Endodermal cell (in vitro differentiated cells): ENCODE measurements at regions not wholly inside any gene's neighbourhood (a gene's known extent, or its start where the extent isn't known, plus 50 kb on each side); places are given as distances from the start of the nearest gene placed in this dataset.
"Not testable (repeated sequence)": the region's sequence is repeated elsewhere in the genome, so short reads cannot be mapped to it uniquely, and the experiment has no call there.

Source experiments
- DNase-seq: peaks from one replicate; pipeline ENCODE4 v3.0.0-alpha.2; 2017
- H3K27ac ChIP-seq: 2 replicates; pipeline ENCODE4 v1.5.1; 2013; ENCODE audit warnings: mild to moderate bottlenecking, low read depth, low read length, moderate library complexity
- H3K27me3 ChIP-seq: 2 replicates; pipeline ENCODE4 v1.6.1; 2013; ENCODE audit warnings: mild to moderate bottlenecking, low read length, moderate library complexity; ENCODE audit not compliant: insufficient read depth, control insufficient read depth, poor library complexity, severe bottlenecking
- H3K36me3 ChIP-seq: 2 replicates; pipeline ENCODE4 v1.7.0; 2013; ENCODE audit warnings: mild to moderate bottlenecking, low read length, moderate library complexity; ENCODE audit not compliant: control insufficient read depth, insufficient read depth
- H3K4me1 ChIP-seq: one replicate; pipeline ENCODE4 v1.7.0; 2013; ENCODE audit warnings: low read length; ENCODE audit not compliant: control insufficient read depth, insufficient read depth
- H3K4me3 ChIP-seq: 2 replicates; pipeline ENCODE4 v1.5.1; 2013; ENCODE audit warnings: mild to moderate bottlenecking, low read length, moderate library complexity
- H3K9ac ChIP-seq: 2 replicates; pipeline ENCODE4 v1.6.1; 2013; ENCODE audit warnings: mild to moderate bottlenecking, low read length, moderate library complexity; ENCODE audit not compliant: poor library complexity, severe bottlenecking; ENCODE audit errors: extremely low read depth
- H3K9me3 ChIP-seq: 2 replicates; pipeline ENCODE4 v1.6.1; 2013; ENCODE audit warnings: mild to moderate bottlenecking, low read length, moderate library complexity; ENCODE audit not compliant: control insufficient read depth
- H3K27ac Mint-ChIP-seq: 2 replicates; pipeline ENCODE4 v1.8.0; 2020; ENCODE audit warnings: mixed read lengths
- H3K27me3 Mint-ChIP-seq: 2 replicates; pipeline ENCODE4 v1.8.0; 2021; ENCODE audit warnings: mild to moderate bottlenecking, mixed read lengths; ENCODE audit not compliant: insufficient read depth
- H3K36me3 Mint-ChIP-seq: 2 replicates; pipeline ENCODE4 v1.8.0; 2020; ENCODE audit warnings: low read depth, mixed read lengths
- H3K4me1 Mint-ChIP-seq: 2 replicates; pipeline ENCODE4 v1.8.0; 2020; ENCODE audit warnings: mixed read lengths
- H3K4me3 Mint-ChIP-seq: 2 replicates; pipeline ENCODE4 v1.8.0; 2020; ENCODE audit warnings: mild to moderate bottlenecking, moderate library complexity, mixed read lengths
- H3K9me3 Mint-ChIP-seq: 2 replicates; pipeline ENCODE4 v1.8.0; 2020; ENCODE audit warnings: mild to moderate bottlenecking, mixed read lengths
- WGBS, 2 experiments: methylation state at CpG; one replicate each; pipeline versions ENCODE4 v1.1.5 to v1.1.7; 2013; ENCODE audit warnings: missing lambda C conversion rate in 2 of 2, mixed read lengths in 1 of 2; ENCODE audit not compliant: insufficient coverage in 1 of 2, insufficient read length in 1 of 2; 5-methylcytosine and 5-hydroxymethylcytosine counted together
- TF ChIP-seq, protein P1 (sequence below): fragments of 200-600 bp; sonication (generic); conservative IDR thresholded peaks from 2 replicates; pipeline ENCODE4 v1.5.0; 2021; ENCODE audit warnings: antibody characterized with exemption, mild to moderate bottlenecking

DNA sequence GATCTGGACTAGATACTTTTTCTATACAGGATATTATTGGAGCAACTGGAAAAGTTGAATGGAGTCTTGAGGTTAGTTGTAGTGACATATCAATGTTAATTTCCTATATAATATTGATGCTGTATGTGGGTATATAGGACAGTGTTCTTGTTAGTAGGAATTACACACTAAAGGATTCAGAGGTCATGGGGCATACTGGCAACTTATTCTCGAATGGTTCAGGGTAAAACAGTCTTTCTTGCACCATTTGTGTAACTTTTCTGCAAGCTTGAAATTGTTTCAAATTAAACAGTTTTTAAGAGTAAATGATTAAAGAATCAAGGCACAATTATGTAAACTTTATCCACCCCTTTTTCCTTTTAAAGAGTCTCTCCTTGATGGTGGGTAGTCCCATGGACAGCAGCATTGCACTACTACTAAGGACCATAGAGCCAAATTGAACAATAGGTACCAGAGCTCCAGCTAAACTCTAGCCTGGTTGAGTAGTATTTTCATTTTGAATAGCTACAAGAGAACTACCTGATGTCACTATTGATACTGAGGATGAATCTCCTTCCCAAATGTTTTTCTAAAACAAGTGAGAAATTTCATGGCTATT lies 70.1 kb downstream of the DMP1 start:
- TF ChIP-seq, protein P1, sequence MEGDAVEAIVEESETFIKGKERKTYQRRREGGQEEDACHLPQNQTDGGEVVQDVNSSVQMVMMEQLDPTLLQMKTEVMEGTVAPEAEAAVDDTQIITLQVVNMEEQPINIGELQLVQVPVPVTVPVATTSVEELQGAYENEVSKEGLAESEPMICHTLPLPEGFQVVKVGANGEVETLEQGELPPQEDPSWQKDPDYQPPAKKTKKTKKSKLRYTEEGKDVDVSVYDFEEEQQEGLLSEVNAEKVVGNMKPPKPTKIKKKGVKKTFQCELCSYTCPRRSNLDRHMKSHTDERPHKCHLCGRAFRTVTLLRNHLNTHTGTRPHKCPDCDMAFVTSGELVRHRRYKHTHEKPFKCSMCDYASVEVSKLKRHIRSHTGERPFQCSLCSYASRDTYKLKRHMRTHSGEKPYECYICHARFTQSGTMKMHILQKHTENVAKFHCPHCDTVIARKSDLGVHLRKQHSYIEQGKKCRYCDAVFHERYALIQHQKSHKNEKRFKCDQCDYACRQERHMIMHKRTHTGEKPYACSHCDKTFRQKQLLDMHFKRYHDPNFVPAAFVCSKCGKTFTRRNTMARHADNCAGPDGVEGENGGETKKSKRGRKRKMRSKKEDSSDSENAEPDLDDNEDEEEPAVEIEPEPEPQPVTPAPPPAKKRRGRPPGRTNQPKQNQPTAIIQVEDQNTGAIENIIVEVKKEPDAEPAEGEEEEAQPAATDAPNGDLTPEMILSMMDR = no peak
- 86 to 100% methylated on average over 1 of the region's 1 CpG for WGBS, 2 experiments
- H3K36me3 Mint-ChIP-seq = peaks cover 5% of the 10 kb centered on the region
- H3K4me3 ChIP-seq = no peak overlapping the region
- H3K9ac ChIP-seq = no peak overlapping the region
- H3K9me3 Mint-ChIP-seq = peaks cover 20% of the 10 kb centered on the region
- no peak for DNase-seq
- no peaks in the 10 kb centered on the region for H3K4me1 ChIP-seq
- no peaks in the 10 kb centered on the region for H3K27me3 Mint-ChIP-seq
- H3K27me3 ChIP-seq = no peaks in the 10 kb centered on the region
- no peaks in the 10 kb centered on the region for H3K4me1 Mint-ChIP-seq
- peaks cover 13% of the 10 kb centered on the region for H3K9me3 ChIP-seq
- H3K4me3 Mint-ChIP-seq = no peak overlapping the region
- no peak overlapping the region for H3K27ac ChIP-seq
- no peak overlapping the region for H3K27ac Mint-ChIP-seq
- no peaks in the 10 kb centered on the region for H3K36me3 ChIP-seq

DNA sequence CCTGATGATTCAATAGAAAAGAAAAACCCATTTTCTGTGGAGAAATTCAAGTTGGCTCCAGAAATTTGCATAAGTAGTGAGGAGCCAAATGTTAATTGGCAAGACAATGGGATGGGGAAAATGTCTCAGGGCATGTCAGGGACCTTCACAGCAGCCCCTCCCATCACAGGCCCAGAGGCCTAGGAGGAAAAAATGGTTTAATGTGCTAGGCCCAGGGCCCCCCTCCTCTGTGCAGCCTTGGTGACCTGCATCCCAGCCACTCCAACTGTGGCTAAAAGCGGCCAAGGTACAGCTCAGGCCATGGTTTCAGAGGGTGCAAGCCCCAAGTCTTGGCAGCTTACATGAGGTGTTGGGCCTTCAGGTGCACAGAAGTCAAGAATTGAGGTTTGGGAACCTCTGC lies 74.1 kb upstream of the IBSP start:
- H3K4me3 ChIP-seq, H3K27me3 Mint-ChIP-seq, H3K4me1 ChIP-seq, H3K27me3 ChIP-seq, H3K9ac ChIP-seq, H3K4me1 Mint-ChIP-seq, H3K36me3 Mint-ChIP-seq, H3K36me3 ChIP-seq, H3K27ac Mint-ChIP-seq, DNase-seq, H3K27ac ChIP-seq, H3K4me3 Mint-ChIP-seq: not testable (repeated sequence)
- 77 to 100% methylated on average over 1 of the region's 1 CpG for WGBS, 2 experiments
- H3K9me3 Mint-ChIP-seq = peaks cover 45% of the 10 kb centered on the region
- peaks cover 34% of the 10 kb centered on the region for H3K9me3 ChIP-seq

DNA sequence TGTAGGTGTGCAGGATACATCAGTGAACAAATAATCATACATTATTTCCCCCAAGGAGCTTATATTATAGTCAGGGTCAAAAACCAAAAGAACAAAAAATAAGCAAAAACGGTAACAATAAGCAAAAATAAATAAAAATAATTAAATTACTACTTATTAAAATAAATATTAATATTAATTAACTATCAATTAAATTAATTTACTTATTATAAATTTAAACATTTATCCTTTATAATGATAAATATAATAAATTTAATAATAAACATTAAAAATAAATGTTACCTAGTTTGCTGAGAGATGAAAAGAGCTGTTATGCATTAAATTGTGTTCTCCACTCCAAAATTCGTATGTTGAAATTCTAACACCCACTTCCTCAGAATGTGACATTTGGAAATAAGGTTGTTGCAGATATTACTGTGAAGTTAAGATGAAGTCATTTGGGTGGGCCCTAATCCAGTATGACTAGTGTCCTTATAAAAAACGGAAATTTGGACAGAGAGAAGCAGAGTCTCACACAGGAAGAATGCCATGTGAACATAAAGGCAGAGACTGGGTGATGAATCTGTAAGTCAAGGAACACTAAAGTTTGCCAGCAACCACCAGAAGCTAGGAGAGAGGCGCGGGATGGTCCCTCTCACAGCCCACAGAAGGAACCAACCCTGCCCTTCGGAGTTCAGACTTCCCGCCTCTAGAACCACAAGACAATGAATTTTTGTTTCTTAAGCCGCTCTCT lies 67.2 kb upstream of the IBSP start:
- no peaks in the 10 kb centered on the region for H3K27me3 Mint-ChIP-seq
- Histone ChIP-seq H3K9me3 (peaks cover 4% of the 10 kb centered on the region), H3K27ac (no peak overlapping the region), H3K9ac (no peak overlapping the region), H3K36me3 (no peaks in the 10 kb centered on the region), H3K27me3 (no peaks in the 10 kb centered on the region), H3K4me3 (no peak overlapping the region), H3K4me1 (no peaks in the 10 kb centered on the region)
- peaks cover 3% of the 10 kb centered on the region for H3K36me3 Mint-ChIP-seq
- 82 to 84% methylated on average over 7 of the region's 8 CpGs for WGBS, 2 experiments
- TF ChIP-seq, protein P1 = no peak
- no peak for DNase-seq
- H3K9me3 Mint-ChIP-seq = peaks cover 10% of the 10 kb centered on the region
- H3K27ac Mint-ChIP-seq = no peak overlapping the region
- H3K4me1 Mint-ChIP-seq = peaks cover 8% of the 10 kb centered on the region
- H3K4me3 Mint-ChIP-seq = no peak overlapping the region
